ENCODE measurements at regions not wholly inside any gene's neighbourhood (a gene's known extent, or its start where the extent isn't known, plus 50 kb on each side); places are given as distances from the start of the nearest gene placed in this dataset.

- DNase-seq (ENCODE audit: low read depth in 2 of 2): no peak
Measured at GRCh38 chr6:100268326-100268725, 196.4 kb downstream of the SIM1 start.

GRCh38 chr6:100267721-100268123 is 197.0 kb downstream of the SIM1 start:
- DNase-seq (ENCODE audit: low read depth in 2 of 2): no peak

- DNase-seq (ENCODE audit: low read depth in 2 of 2): no peak
Measured at GRCh38 chr6:100266494-100267401, 198.0 kb downstream of the SIM1 start.

DNA sequence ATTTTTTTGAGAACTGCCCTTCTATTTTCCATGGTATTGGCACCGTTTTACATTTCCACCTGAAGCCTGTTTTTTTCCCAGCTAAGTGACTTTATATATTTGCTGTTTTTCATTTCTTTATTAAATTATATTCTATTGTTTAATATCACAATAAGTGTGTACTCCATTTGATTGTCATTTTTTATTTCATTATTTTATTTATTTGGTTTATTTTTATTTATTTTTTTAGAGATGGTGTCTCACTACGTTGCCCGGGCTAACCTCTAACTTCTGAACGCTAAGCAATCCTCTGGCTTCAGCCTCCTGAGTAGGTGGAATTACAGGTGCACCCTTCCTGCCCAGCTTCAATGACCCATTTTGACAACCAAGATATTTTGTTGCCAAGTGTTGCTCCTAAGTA is 202.6 kb downstream of the SIM1 start:
- DNase-seq (ENCODE audit: low read depth in 2 of 2): no peak

DNA sequence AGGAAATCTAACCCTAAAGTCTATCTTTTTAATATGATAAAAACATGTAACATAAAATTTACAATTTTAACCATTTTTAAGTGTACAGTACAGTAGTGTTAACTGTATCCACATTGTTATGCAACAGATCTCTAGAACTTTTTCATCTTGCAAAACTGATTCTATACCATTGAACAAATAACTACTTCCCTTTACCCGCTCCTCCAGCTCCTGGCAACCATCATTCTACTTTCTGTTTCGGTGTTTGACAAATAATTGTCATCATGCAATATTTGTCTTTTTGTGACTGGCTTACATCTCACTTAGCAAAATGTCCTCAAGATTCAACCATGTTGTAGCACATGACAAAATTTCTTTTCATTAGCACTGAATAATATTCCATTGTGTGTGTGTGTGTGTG is 203.2 kb downstream of the SIM1 start:
- DNase-seq (ENCODE audit: low read depth in 2 of 2): no peak

DNA sequence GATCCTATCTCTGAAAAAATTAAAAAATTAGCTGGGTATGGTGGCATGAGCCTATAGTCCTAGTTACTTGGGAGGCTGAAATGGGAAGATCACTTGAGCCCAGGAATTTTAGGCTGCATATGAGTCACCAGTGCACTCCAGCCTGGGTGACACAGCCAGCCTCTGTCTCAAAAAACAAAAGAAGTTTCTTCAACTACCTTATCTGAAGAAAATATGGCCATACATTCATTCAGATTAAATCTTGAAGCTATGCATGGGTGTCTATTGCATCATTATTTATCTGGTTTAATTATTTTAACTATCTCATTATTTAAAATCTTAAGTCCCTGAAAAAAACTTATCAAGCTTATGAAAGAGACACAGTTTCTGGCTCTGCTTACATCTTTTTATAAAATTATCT is 204.1 kb downstream of the SIM1 start:
- DNase-seq (ENCODE audit: low read depth in 2 of 2): no peak

GRCh38 chr6:100259865-100260264 is 204.9 kb downstream of the SIM1 start:
- DNase-seq (ENCODE audit: low read depth in 2 of 2): no peak

- DNase-seq (ENCODE audit: low read depth in 2 of 2): no peak
Measured at GRCh38 chr6:100258752-100259151, 206.0 kb downstream of the SIM1 start.

- DNase-seq (ENCODE audit: low read depth in 2 of 2): no peak
Measured at GRCh38 chr6:100257793-100258395, 206.8 kb downstream of the SIM1 start.

- DNase-seq (ENCODE audit: low read depth in 2 of 2): no peak
Measured at GRCh38 chr6:100255701-100256100, 209.0 kb downstream of the SIM1 start.

- no peak for DNase-seq (ENCODE audit: low read depth in 2 of 2)
Measured at GRCh38 chr6:100247123-100247522, 217.6 kb downstream of the SIM1 start.

GRCh38 chr6:100246206-100246605 is 218.5 kb downstream of the SIM1 start:
- no peak for DNase-seq (ENCODE audit: low read depth in 2 of 2)

DNA sequence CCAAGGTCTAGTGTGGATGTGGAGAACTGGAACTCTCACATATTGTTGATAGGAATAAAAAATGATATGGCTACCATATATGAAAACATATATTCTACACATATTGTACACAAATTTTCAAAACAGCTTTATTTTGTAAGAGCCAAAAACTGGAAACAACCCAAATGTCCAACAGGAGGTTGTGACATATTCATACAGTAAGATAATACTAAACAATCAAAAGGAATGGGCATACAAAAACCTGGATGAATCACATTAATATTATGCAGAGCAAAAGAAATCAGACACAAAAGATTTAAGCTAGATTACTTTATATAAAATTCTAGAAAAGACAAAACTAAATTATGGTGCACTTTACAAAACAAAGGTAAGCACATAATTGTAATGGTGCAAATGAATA is 223.9 kb downstream of the SIM1 start:
- no peak for DNase-seq (ENCODE audit: low read depth in 2 of 2)

- no peak for DNase-seq (ENCODE audit: low read depth in 2 of 2)
Measured at GRCh38 chr6:100237821-100238220, 226.9 kb downstream of the SIM1 start.

DNA sequence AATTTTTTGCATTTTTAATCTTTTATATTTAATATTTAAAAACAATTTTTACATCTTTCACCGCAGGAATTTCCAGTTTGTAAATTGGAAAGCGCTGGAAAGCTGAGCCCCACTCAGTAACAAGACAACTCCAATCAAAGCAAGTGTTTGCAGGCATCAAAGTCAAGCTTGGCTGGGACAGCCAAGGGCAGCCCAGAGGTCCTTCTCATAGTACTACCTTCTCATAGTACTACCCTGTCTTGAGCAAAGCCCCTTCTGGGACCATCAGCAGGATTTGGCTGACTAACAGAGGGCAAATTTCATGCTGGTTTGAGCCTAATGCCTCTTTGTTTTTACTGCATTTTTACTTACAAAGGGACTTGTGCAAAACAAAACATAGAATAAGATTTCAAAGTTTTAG is 228.3 kb downstream of the SIM1 start:
- no peak for DNase-seq (ENCODE audit: low read depth in 2 of 2)

- no peak for DNase-seq (ENCODE audit: low read depth in 2 of 2)
Measured at GRCh38 chr6:100235631-100236030, 229.1 kb downstream of the SIM1 start.

GRCh38 chr6:100234625-100235024 is 230.1 kb downstream of the SIM1 start:
- no peak for DNase-seq (ENCODE audit: low read depth in 2 of 2)

- no peak for DNase-seq (ENCODE audit: low read depth in 2 of 2)
Measured at GRCh38 chr6:100232781-100233573, 231.7 kb downstream of the SIM1 start.

DNA sequence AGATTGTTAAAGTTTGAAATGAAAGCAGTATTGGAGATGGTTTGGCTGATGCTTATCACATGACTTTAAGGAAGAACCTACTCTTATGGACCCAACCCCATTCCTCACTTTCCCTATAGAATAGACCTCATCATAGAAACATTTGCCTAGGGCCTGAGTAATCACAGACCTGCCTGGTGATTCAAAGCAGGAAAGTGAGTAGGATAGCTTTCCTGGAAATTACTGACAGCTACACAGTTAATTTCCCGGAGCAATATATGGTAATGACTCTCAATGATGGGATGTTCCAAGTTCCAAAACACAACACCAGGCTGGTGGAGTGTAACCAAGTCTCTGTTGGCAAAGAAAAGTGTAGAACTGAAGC is 233.8 kb downstream of the SIM1 start:
- no peak for DNase-seq (ENCODE audit: low read depth in 2 of 2)

GRCh38 chr6:100230115-100230952 is 234.4 kb downstream of the SIM1 start:
- DNase-seq (ENCODE audit: low read depth in 2 of 2): no peak

DNA sequence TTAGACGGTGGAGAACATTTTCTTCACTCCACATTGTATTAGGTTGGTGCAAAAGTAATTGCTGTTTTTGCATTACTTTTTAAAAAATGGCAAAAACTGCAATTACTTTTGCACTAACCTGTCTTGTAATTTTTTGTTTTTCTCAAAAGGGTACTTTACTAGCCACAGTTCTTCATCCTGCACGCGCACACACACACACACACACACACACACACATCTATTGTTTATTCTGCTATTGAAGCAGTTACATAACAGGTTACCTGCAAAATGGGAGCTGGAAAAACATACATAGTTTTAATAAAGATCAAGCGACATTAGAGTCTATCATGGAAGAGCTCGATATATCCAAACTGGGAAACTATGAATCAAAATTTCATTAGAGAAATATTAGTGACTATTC is 235.2 kb downstream of the SIM1 start:
- DNase-seq (ENCODE audit: low read depth in 2 of 2): no peak

Data from stimulated activated CD8-positive, alpha-beta memory T cell treated with anti-CD3 and anti-CD28 coated beads, Interleukin-7, amount 100 ng/mL, for 1 hour (primary cell).